PC-9 (cell line): ENCODE measurements at regions not wholly inside any gene's neighbourhood (a gene's known extent, or its start where the extent isn't known, plus 50 kb on each side); places are given as distances from the start of the nearest gene placed in this dataset.

Source experiments
- BruUV-seq: library from RNA; stranded (reverse); fragments of 400-500 nt; replicated peaks from 2 replicates; lab custom pipeline; 2021; lab: Mats Ljungman, UMichigan
- CTCF ChIA-PET: fragments of 300-600 bp; sonication (Branson Sonifier 250); formaldehyde crosslinking; loops from one replicate; lab custom pipeline; 2022; ENCODE audit warnings: antibody characterized with exemption; lab: Charles Lee
- POLR2A ChIA-PET: fragments of 300-600 bp; sonication (Branson Sonifier 250); formaldehyde crosslinking; loops from one replicate; lab custom pipeline; 2022; ENCODE audit warnings: antibody characterized with exemption; ENCODE audit not compliant: unreplicated experiment; lab: Charles Lee
- DNase-seq, 2 experiments: peaks; one replicate each; pipeline versions ENCODE4 v3.0.0 to v3.0.0-alpha.2; 2015 to 2022; ENCODE audit warnings: mixed read lengths in 1 of 2
- H2AFZ ChIP-seq: fragments of 200-600 bp; sonication (generic); 2 replicates; pipeline ENCODE4 v1.8.1; 2017; ENCODE audit warnings: antibody characterized with exemption
- H3F3A ChIP-seq: fragments of 200-600 bp; sonication (generic); 2 replicates; pipeline ENCODE4 v1.8.1; 2017; ENCODE audit warnings: antibody characterized with exemption, mild to moderate bottlenecking, low read depth; ENCODE audit not compliant: insufficient read depth
- H3K27ac ChIP-seq: fragments of 200-600 bp; sonication (generic); 2 replicates; pipeline ENCODE4 v1.6.1; 2016; ENCODE audit warnings: mixed run types
- H3K27me3 ChIP-seq: fragments of 200-600 bp; sonication (generic); 2 replicates; pipeline ENCODE4 v1.6.1; 2016; ENCODE audit warnings: low read depth, mixed run types; ENCODE audit not compliant: insufficient read depth
- H3K36me3 ChIP-seq: fragments of 200-600 bp; sonication (generic); 2 replicates; pipeline ENCODE4 v1.6.1; 2016; ENCODE audit warnings: low read depth, mixed run types
- H3K4me1 ChIP-seq: fragments of 200-600 bp; sonication (generic); replicated peaks from 2 replicates; pipeline ENCODE4 v1.6.1; 2016; ENCODE audit warnings: mixed run types; ENCODE audit not compliant: insufficient read depth
- H3K4me2 ChIP-seq: fragments of 200-600 bp; sonication (generic); 2 replicates; pipeline ENCODE4 v1.6.1; 2017; ENCODE audit warnings: mixed run types
- H3K4me3 ChIP-seq: fragments of 200-600 bp; sonication (generic); 2 replicates; pipeline ENCODE4 v1.6.1; 2016; ENCODE audit warnings: mixed run types
- H3K79me2 ChIP-seq: fragments of 200-600 bp; sonication (generic); 2 replicates; pipeline ENCODE4 v1.6.1; 2017; ENCODE audit warnings: low read depth, mixed run types
- H3K9me2 ChIP-seq: fragments of 200-600 bp; sonication (generic); 2 replicates; pipeline ENCODE4 v1.8.1; 2017; ENCODE audit warnings: mild to moderate bottlenecking; ENCODE audit not compliant: insufficient read depth
- H3K9me3 ChIP-seq: fragments of 200-600 bp; sonication (generic); 2 replicates; pipeline ENCODE4 v1.8.1; 2016; ENCODE audit warnings: low read depth; ENCODE audit not compliant: insufficient read depth
- H4K20me1 ChIP-seq: fragments of 200-600 bp; sonication (generic); 2 replicates; pipeline ENCODE4 v1.8.1; 2017; ENCODE audit not compliant: insufficient read depth
- EZH2 ChIP-seq: fragments of 200-600 bp; sonication (generic); IDR thresholded peaks from 2 replicates; pipeline ENCODE4 v1.8.0; 2017; ENCODE audit warnings: antibody characterized with exemption, low read depth
- intact Hi-C: fragments of 100-400 bp; cut with micrococcal nuclease; formaldehyde crosslinking; loops from one replicate; pipeline ENCODE4 v1.10.0; 2022; ENCODE audit not compliant: unreplicated experiment
- TF ChIP-seq, protein P1 (sequence below): fragments of 200-600 bp; sonication (generic); conservative IDR thresholded peaks from 2 replicates; pipeline ENCODE4 v1.6.1; 2017; ENCODE audit warnings: mixed run types, antibody characterized with exemption, mild to moderate bottlenecking, moderate library complexity

DNA sequence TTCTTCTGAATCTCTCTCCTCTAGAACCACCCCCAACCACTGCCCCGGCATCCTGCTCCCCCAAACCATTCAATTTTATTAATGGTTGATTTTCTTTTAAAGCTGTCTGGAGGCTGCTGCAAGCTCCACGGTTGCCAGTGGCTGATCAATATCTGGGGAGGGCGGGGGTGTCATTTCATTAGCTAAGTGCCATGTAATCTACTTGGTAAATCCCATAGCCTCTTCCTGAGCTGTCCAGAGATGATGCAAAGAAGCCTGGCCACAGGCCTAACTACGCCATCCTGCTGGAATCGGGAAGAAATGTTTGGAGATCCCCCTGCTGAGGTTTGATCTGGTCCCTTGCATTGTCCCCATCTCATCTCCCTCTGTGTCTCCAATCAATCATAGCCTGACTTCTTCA, 440.1 kb downstream of the MIAT start:
- ChIA-PET POLR2A (no interaction called here), CTCF (no interaction called here)
- BruUV-seq, result no TSS peak

DNA sequence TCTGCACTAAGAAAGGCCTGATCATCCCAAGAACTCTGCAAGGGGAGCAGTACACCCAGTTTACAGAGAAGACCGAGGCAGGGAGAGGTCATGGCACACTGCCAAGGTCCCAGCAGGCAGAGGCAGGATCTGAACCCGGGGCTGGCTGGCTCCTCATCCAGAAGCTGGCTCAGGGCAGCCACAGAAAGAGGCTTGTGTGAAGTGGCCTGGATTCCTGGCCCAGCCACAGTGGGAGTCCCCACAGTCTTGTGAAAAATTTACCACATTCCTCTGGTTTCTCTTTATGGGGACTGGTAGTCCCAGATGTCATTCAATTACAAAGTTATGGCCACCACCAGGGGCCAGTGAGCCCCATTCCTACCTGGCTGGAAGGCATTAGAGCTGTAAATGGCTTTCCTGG, 440.5 kb downstream of the MIAT start:
- DNase-seq, result no peak
- no peak overlapping the region for H2AFZ ChIP-seq
- no peaks in the 10 kb centered on the region for H3K36me3 ChIP-seq
- no peak overlapping the region for H3K27ac ChIP-seq
- POLR2A ChIA-PET, result no interaction called here
- H3K4me3 ChIP-seq, result no peak overlapping the region
- CTCF ChIA-PET, result no interaction called here
- H3K79me2 ChIP-seq, result no peaks in the 10 kb centered on the region
- no peaks in the 10 kb centered on the region; the same call in 1 of the 2 replicates for H4K20me1 ChIP-seq
- peaks cover 9% of the 10 kb centered on the region for H3K4me1 ChIP-seq
- BruUV-seq, result no TSS peak
- TF ChIP-seq EZH2, result no peak
- TF ChIP-seq, protein P1, sequence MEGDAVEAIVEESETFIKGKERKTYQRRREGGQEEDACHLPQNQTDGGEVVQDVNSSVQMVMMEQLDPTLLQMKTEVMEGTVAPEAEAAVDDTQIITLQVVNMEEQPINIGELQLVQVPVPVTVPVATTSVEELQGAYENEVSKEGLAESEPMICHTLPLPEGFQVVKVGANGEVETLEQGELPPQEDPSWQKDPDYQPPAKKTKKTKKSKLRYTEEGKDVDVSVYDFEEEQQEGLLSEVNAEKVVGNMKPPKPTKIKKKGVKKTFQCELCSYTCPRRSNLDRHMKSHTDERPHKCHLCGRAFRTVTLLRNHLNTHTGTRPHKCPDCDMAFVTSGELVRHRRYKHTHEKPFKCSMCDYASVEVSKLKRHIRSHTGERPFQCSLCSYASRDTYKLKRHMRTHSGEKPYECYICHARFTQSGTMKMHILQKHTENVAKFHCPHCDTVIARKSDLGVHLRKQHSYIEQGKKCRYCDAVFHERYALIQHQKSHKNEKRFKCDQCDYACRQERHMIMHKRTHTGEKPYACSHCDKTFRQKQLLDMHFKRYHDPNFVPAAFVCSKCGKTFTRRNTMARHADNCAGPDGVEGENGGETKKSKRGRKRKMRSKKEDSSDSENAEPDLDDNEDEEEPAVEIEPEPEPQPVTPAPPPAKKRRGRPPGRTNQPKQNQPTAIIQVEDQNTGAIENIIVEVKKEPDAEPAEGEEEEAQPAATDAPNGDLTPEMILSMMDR, result no peak
- H3K9me2 ChIP-seq, result no peaks in the 10 kb centered on the region
- peaks cover 14% of the 10 kb centered on the region; the same call in 1 of the 2 replicates for H3F3A ChIP-seq
- H3K4me2 ChIP-seq, result no peak overlapping the region
- intact Hi-C loops, result no loop called here
- H3K9me3 ChIP-seq, result no peaks in the 10 kb centered on the region
- peaks cover 7% of the 10 kb centered on the region; the same call in 1 of the 2 replicates for H3K27me3 ChIP-seq

More for the DNA sequence above, 440.1 kb downstream of the MIAT start:
- intact Hi-C loops, result no loop called here
- H3K4me2 ChIP-seq, result no peak overlapping the region
- no peak overlapping the region for H3K27ac ChIP-seq
- no peak for TF ChIP-seq EZH2
- TF ChIP-seq, protein P1, result no peak
- no peak for DNase-seq
- peaks cover 18% of the 10 kb centered on the region; the same call in 1 of the 2 replicates for H3F3A ChIP-seq
- H2AFZ ChIP-seq, result no peak overlapping the region
- H3K9me3 ChIP-seq, result no peaks in the 10 kb centered on the region
- no peaks in the 10 kb centered on the region for H3K36me3 ChIP-seq
- H3K27me3 ChIP-seq, result peaks cover 7% of the 10 kb centered on the region; the same call in 1 of the 2 replicates
- H3K79me2 ChIP-seq, result no peaks in the 10 kb centered on the region
- H3K4me1 ChIP-seq, result peaks cover 9% of the 10 kb centered on the region
- H3K4me3 ChIP-seq, result no peak overlapping the region
- H4K20me1 ChIP-seq, result no peaks in the 10 kb centered on the region; the same call in 1 of the 2 replicates
- no peaks in the 10 kb centered on the region for H3K9me2 ChIP-seq

DNA sequence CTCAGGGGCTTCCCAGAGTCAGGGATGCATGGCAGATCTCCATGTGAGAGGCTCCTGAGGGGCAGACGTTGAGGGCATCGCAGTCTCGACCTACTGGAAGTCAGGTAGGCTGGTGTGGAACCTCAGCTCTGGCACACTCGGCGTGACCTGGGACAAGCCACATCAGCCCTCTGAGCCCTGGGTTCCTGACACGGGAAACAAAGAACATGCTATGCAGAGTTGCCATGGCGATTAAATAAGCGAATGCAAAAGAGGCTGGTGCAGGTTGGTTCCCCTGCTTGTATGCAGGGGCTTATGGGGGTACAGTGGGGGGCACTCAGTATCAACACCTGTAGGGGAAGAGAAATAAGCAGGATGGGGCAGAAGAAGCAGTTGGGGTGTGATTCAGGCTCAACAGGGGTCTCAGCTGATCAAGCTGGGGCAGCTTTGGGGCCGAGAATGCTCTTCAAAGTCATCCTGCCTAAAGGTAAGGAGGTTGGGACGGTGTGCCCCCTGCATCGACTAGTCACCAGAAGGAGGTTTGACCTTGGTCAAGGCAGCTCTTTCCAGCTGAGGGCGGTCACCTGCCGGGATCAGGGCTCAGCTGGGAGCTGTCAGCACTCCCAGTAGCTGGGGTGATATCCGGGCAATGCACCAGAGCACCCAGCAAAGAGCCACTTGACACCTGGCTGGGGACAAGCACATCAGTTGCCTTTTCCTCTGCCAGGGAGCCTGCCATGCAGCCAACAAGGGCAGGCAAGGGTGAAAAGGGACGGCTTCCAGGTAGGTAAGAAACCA, 442.7 kb downstream of the MIAT start:
- Histone ChIP-seq H3K4me3 (no peak overlapping the region), H3K4me2 (peak overlapping the region; percentile 67), H2AFZ (no peak overlapping the region), H3K9me3 (no peaks in the 10 kb centered on the region), H3K9me2 (no peaks in the 10 kb centered on the region), H4K20me1 (no peaks in the 10 kb centered on the region; the same call in 1 of the 2 replicates), H3K36me3 (no peaks in the 10 kb centered on the region), H3F3A (0 out of 2 replicates have a peak, but pooled peaks cover 7% of the 10 kb centered on the region), H3K27me3 (peaks cover 7% of the 10 kb centered on the region; the same call in 1 of the 2 replicates), H3K27ac (no peak overlapping the region), H3K4me1 (peaks cover 9% of the 10 kb centered on the region), H3K79me2 (no peaks in the 10 kb centered on the region)
- no peak for DNase-seq
- ChIA-PET CTCF (no interaction called here), POLR2A (no interaction called here)
- no TSS peak for BruUV-seq
- TF ChIP-seq EZH2, result no peak
- TF ChIP-seq, protein P1, result no peak
- intact Hi-C loops, result no loop called here
